PC-3 (cell line): ENCODE measurements at regions not wholly inside any gene's neighbourhood (a gene's known extent, or its start where the extent isn't known, plus 50 kb on each side); places are given as distances from the start of the nearest gene placed in this dataset.

ENCODE experiments used
- ATAC-seq: fragments of 200-7000 bp; cut with Tn5 transposase; 2 replicates; pipeline ENCODE4 v1.9.1; 2020; ENCODE audit warnings: mild to moderate bottlenecking, moderate library complexity
- BruUV-seq: library from RNA; stranded (reverse); fragments of 400-500 nt; replicated peaks from 2 replicates; lab custom pipeline; 2021; lab: Mats Ljungman, UMichigan
- CTCF ChIA-PET: fragments of 300-600 bp; sonication (Branson Sonifier 250); formaldehyde crosslinking; loops from one replicate; lab custom pipeline; 2022; ENCODE audit warnings: antibody characterized with exemption; lab: Charles Lee
- POLR2A ChIA-PET: fragments of 300-600 bp; sonication (Branson Sonifier 250); formaldehyde crosslinking; loops from one replicate; lab custom pipeline; 2022; ENCODE audit warnings: antibody characterized with exemption; ENCODE audit not compliant: unreplicated experiment; lab: Charles Lee
- DNase-seq: peaks from one replicate; pipeline ENCODE4 v3.0.0-alpha.2; 2015
- H2AFZ ChIP-seq: fragments of 300-600 bp; sonication (generic); 2 replicates; pipeline ENCODE4 v1.6.0; 2016; ENCODE audit warnings: antibody characterized with exemption, low read length
- H3F3A ChIP-seq: fragments of 300-600 bp; sonication (generic); one replicate; pipeline ENCODE4 v1.6.0; 2017; ENCODE audit warnings: antibody characterized with exemption, low read length, control low read depth, mild to moderate bottlenecking; ENCODE audit not compliant: unreplicated experiment
- H3K27ac ChIP-seq: fragments of 300-600 bp; sonication (generic); 2 replicates; pipeline ENCODE4 v1.5.1; 2016; ENCODE audit warnings: mild to moderate bottlenecking, low read length
- H3K27me3 ChIP-seq: fragments of 300-600 bp; sonication (generic); 2 replicates; pipeline ENCODE4 v1.6.1; 2016; ENCODE audit warnings: low read length, mixed read lengths
- H3K36me3 ChIP-seq: fragments of 300-600 bp; sonication (generic); 2 replicates; pipeline ENCODE4 v1.6.1; 2016; ENCODE audit warnings: low read depth, mixed run types, low read length, mixed read lengths
- H3K4me1 ChIP-seq: fragments of 300-600 bp; sonication (generic); 2 replicates; pipeline ENCODE4 v1.5.1; 2016; ENCODE audit warnings: low read length; ENCODE audit not compliant: insufficient read depth
- H3K4me2 ChIP-seq: fragments of 300-600 bp; sonication (generic); 2 replicates; pipeline ENCODE4 v1.6.0; 2016; ENCODE audit warnings: low read length
- H3K4me3 ChIP-seq: fragments of 300-600 bp; sonication (generic); 2 replicates; pipeline ENCODE4 v1.5.1; 2016; ENCODE audit warnings: mild to moderate bottlenecking, low read length, mixed read lengths
- H3K79me2 ChIP-seq: fragments of 300-600 bp; sonication (generic); 2 replicates; pipeline ENCODE4 v1.6.1; 2017; ENCODE audit warnings: low read length, mixed read lengths
- H3K9ac ChIP-seq: fragments of 300-600 bp; sonication (generic); 2 replicates; pipeline ENCODE4 v1.6.0; 2016; ENCODE audit warnings: mild to moderate bottlenecking, low read length
- H3K9me2 ChIP-seq: fragments of 300-600 bp; sonication (generic); replicated peaks from 2 replicates; pipeline ENCODE4 v1.6.1; 2016; ENCODE audit warnings: mixed run types, low read length, mixed read lengths
- H3K9me3 ChIP-seq: fragments of 300-600 bp; sonication (generic); 2 replicates; pipeline ENCODE4 v1.6.1; 2016; ENCODE audit warnings: low read length, mixed read lengths
- H4K20me1 ChIP-seq: fragments of 300-600 bp; sonication (generic); 2 replicates; pipeline ENCODE4 v1.6.1; 2016; ENCODE audit warnings: low read length, mixed read lengths
- CTCF ChIP-seq: fragments of 300-600 bp; sonication (generic); conservative IDR thresholded peaks from 2 replicates; pipeline ENCODE4 v1.5.1; 2017; ENCODE audit warnings: antibody characterized with exemption, low read depth, mild to moderate bottlenecking, low read length
- EZH2 ChIP-seq: fragments of 300-600 bp; sonication (generic); IDR thresholded peaks from one replicate; pipeline ENCODE4 v1.6.1; 2017; ENCODE audit warnings: antibody characterized with exemption, mild to moderate bottlenecking, low read length; ENCODE audit not compliant: unreplicated experiment
- EZH2phosphoT487 ChIP-seq: fragments of 300-600 bp; sonication (generic); IDR thresholded peaks from 2 replicates; pipeline ENCODE4 v1.6.1; 2018; ENCODE audit warnings: mild to moderate bottlenecking, antibody characterized with exemption, low read length, borderline replicate concordance
- intact Hi-C: fragments of 100-400 bp; cut with micrococcal nuclease; formaldehyde crosslinking; loops from 2 replicates; pipeline ENCODE4 v1.9.0; 2023

GRCh38 chr9:78590068-78590467, 293.1 kb downstream of the PSAT1 start:
- H3K9me3 ChIP-seq: no peaks in the 10 kb centered on the region
- no peaks in the 10 kb centered on the region for H3K79me2 ChIP-seq
- no peak overlapping the region for H3K4me3 ChIP-seq
- no peaks in the 10 kb centered on the region for H3K36me3 ChIP-seq
- ATAC-seq: no peak
- no peak for DNase-seq
- intact Hi-C loops: no loop called here
- no peaks in the 10 kb centered on the region for H3K4me1 ChIP-seq
- no TSS peak for BruUV-seq
- TF ChIP-seq EZH2: no peak
- no peak for TF ChIP-seq EZH2phosphoT487
- no peak for TF ChIP-seq CTCF
- no peaks in the 10 kb centered on the region for H4K20me1 ChIP-seq
- no peaks in the 10 kb centered on the region for H3K9me2 ChIP-seq
- no peaks in the 10 kb centered on the region for H3F3A ChIP-seq
- H3K27ac ChIP-seq: no peak overlapping the region
- no peaks in the 10 kb centered on the region for H3K27me3 ChIP-seq
- H3K4me2 ChIP-seq: no peak overlapping the region
- ChIA-PET CTCF (interaction anchor here (0.6 kb wide), 1 partner anchor 90 kb away, joined by 5 read pairs; no protein-coding TSS in a partner anchor), POLR2A (interaction anchor here (0.5 kb wide), 1 partner anchor 280 kb away, joined by 3 read pairs; no protein-coding TSS in a partner anchor)
- H3K9ac ChIP-seq: no peak overlapping the region
- no peak overlapping the region for H2AFZ ChIP-seq

- Histone ChIP-seq H3F3A (no peaks in the 10 kb centered on the region), H3K27ac (no peak overlapping the region), H3K79me2 (no peaks in the 10 kb centered on the region), H3K9ac (no peak overlapping the region), H3K9me3 (no peaks in the 10 kb centered on the region), H4K20me1 (no peaks in the 10 kb centered on the region), H2AFZ (no peak overlapping the region), H3K4me3 (no peak overlapping the region), H3K4me2 (no peak overlapping the region), H3K4me1 (no peaks in the 10 kb centered on the region), H3K9me2 (no peaks in the 10 kb centered on the region), H3K36me3 (no peaks in the 10 kb centered on the region), H3K27me3 (no peaks in the 10 kb centered on the region)
- POLR2A ChIA-PET: no interaction called here
- BruUV-seq: no TSS peak
- CTCF ChIA-PET: no interaction called here
- peak; percentile 27; the same call in 1 of the 2 replicates for ATAC-seq
- intact Hi-C loops: no loop called here
- peak; percentile 27 for DNase-seq
- no peak for TF ChIP-seq EZH2phosphoT487
- TF ChIP-seq CTCF: no peak
- TF ChIP-seq EZH2: no peak
Observed at GRCh38 chr9:78592811-78593210, 295.9 kb downstream of the PSAT1 start.

- intact Hi-C loops: no loop called here
- no TSS peak for BruUV-seq
- POLR2A ChIA-PET: no interaction called here
Observed at GRCh38 chr9:78595200-78595945, 298.4 kb downstream of the PSAT1 start.

More at GRCh38 chr9:78595200-78595945, 298.4 kb downstream of the PSAT1 start:
- H2AFZ ChIP-seq: no peak overlapping the region
- no peaks in the 10 kb centered on the region for H3K79me2 ChIP-seq
- H3K27ac ChIP-seq: no peak overlapping the region
- no peak overlapping the region for H3K9ac ChIP-seq
- H3K9me3 ChIP-seq: no peaks in the 10 kb centered on the region
- CTCF ChIA-PET: no interaction called here
- H4K20me1 ChIP-seq: no peaks in the 10 kb centered on the region
- no peaks in the 10 kb centered on the region for H3F3A ChIP-seq
- no peaks in the 10 kb centered on the region for H3K27me3 ChIP-seq
- TF ChIP-seq EZH2 (no peak), EZH2phosphoT487 (no peak), CTCF (no peak)
- H3K9me2 ChIP-seq: no peaks in the 10 kb centered on the region
- DNase-seq: no peak
- no peak for ATAC-seq
- H3K4me1 ChIP-seq: no peaks in the 10 kb centered on the region
- H3K4me2 ChIP-seq: no peak overlapping the region
- H3K4me3 ChIP-seq: no peak overlapping the region
- no peaks in the 10 kb centered on the region for H3K36me3 ChIP-seq
